ENCODE measurements at regions not wholly inside any gene's neighbourhood (a gene's known extent, or its start where the extent isn't known, plus 50 kb on each side); places are given as distances from the start of the nearest gene placed in this dataset.

GRCh38 chr17:33986566-33986965 is 268.5 kb upstream of the CCL2 start:
- Histone ChIP-seq H3K36me3 (ENCODE audit: low read depth) (no peaks in the 10 kb centered on the region), H3K4me1 (ENCODE audit: low read depth) (peaks cover 36% of the 10 kb centered on the region), H3K4me3 (no peak overlapping the region), H3K9me3 (no peaks in the 10 kb centered on the region)
- TF ChIP-seq CTCF (IDR thresholded peaks at IDR 0.05), result no peak
- intact Hi-C loops (cut with DNase I, micrococcal nuclease), result no loop called here
- no peak for DNase-seq
- no peak for ATAC-seq

GRCh38 chr17:33987162-33987561 is 267.9 kb upstream of the CCL2 start:
- no peak overlapping the region for H3K4me3 ChIP-seq
- no peaks in the 10 kb centered on the region for H3K9me3 ChIP-seq
- peaks cover 30% of the 10 kb centered on the region for H3K4me1 ChIP-seq (ENCODE audit: low read depth)
- intact Hi-C loops (cut with DNase I, micrococcal nuclease), result no loop called here
- DNase-seq, result peak in 2 of 3 donors; percentile 30 to 37
- peak; percentile 73 for ATAC-seq
- no peaks in the 10 kb centered on the region for H3K36me3 ChIP-seq (ENCODE audit: low read depth)
- no peak for TF ChIP-seq CTCF (IDR thresholded peaks at IDR 0.05)

GRCh38 chr17:33989361-33990148 is 265.5 kb upstream of the CCL2 start:
- intact Hi-C loops (cut with DNase I, micrococcal nuclease), result no loop called here
- H3K36me3 ChIP-seq (ENCODE audit: low read depth), result no peaks in the 10 kb centered on the region
- ATAC-seq (peak; percentile 81), DNase-seq (peak in 2 of 3 donors; percentile 65 to 81)
- TF ChIP-seq CTCF (IDR thresholded peaks at IDR 0.05), result no peak
- no peaks in the 10 kb centered on the region for H3K9me3 ChIP-seq
- peaks cover 30% of the 10 kb centered on the region for H3K4me1 ChIP-seq (ENCODE audit: low read depth)
- H3K4me3 ChIP-seq, result no peak overlapping the region

GRCh38 chr17:33990943-33991706 is 264.0 kb upstream of the CCL2 start:
- no peak for TF ChIP-seq CTCF (IDR thresholded peaks at IDR 0.05)
- DNase-seq (no peak), ATAC-seq (peak; percentile 46)
- peaks cover 30% of the 10 kb centered on the region for H3K4me1 ChIP-seq (ENCODE audit: low read depth)
- no peaks in the 10 kb centered on the region for H3K9me3 ChIP-seq
- no peaks in the 10 kb centered on the region for H3K36me3 ChIP-seq (ENCODE audit: low read depth)
- no peak overlapping the region for H3K4me3 ChIP-seq
- intact Hi-C loops (cut with DNase I, micrococcal nuclease), result no loop called here

- no peak for ATAC-seq
- no peak for TF ChIP-seq CTCF (IDR thresholded peaks at IDR 0.05)
Measured at GRCh38 chr17:33992113-33992512, 263.0 kb upstream of the CCL2 start.

More at GRCh38 chr17:33992113-33992512, 263.0 kb upstream of the CCL2 start:
- intact Hi-C loops (cut with DNase I, micrococcal nuclease), result no loop called here
- Histone ChIP-seq H3K4me1 (ENCODE audit: low read depth) (peaks cover 27% of the 10 kb centered on the region), H3K9me3 (no peaks in the 10 kb centered on the region), H3K4me3 (no peak overlapping the region), H3K36me3 (ENCODE audit: low read depth) (no peaks in the 10 kb centered on the region)
- DNase-seq, result no peak
